ENCODE measurements at regions not wholly inside any gene's neighbourhood (a gene's known extent, or its start where the extent isn't known, plus 50 kb on each side); places are given as distances from the start of the nearest gene placed in this dataset.

DNA sequence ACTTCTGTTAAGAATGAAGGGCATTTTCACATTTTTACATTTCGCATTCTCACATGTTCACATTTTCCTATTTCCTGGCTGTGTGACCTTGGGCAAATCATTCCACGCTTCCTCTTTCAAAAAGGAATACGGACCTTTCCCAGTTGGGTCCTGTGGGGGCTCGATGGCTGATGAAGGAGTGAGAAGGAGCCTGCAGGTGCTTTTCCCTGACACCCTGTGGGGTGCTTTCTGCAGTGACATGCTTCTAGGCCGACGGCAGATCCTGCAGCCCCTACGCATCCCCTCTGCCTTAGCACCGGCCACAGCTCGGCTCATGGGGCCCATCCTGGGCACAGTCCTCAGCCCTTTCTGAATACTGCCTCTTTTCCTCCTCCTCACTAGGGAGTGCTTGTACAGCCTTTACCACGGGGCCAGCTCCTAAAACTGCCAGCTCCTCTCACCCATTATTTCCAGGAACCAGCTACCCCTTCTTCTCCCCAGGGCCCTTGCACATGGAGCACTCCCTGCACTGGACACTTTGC is 91.0 kb downstream of the FOXL1 start:
- TF ChIP-seq EZH2phosphoT487 (IDR thresholded peaks at IDR 0.05; ENCODE audit: insufficient read depth, low read depth), result no peak
- no peak for TF ChIP-seq EZH2 (IDR thresholded peaks at IDR 0.05; ENCODE audit: insufficient read depth, poor library complexity, severe bottlenecking)

Measured in GM23248 (cell line).